Hepatic stellate cell (primary cell): ENCODE measurements at regions not wholly inside any gene's neighbourhood (a gene's known extent, or its start where the extent isn't known, plus 50 kb on each side); places are given as distances from the start of the nearest gene placed in this dataset.
"Not testable (repeated sequence)": the region's sequence is repeated elsewhere in the genome, so short reads cannot be mapped to it uniquely, and the experiment has no call there.

Source experiments
- DNase-seq: peaks from one replicate; pipeline ENCODE4 v3.0.0; 2011; ENCODE audit warnings: low spot score

GRCh38 chr9:94387338-94388010 lies 59.0 kb upstream of the NUTM2F start:
- not testable (repeated sequence) for DNase-seq

GRCh38 chr9:94388011-94388406 lies 59.6 kb upstream of the NUTM2F start:
- not testable (repeated sequence) for DNase-seq

- DNase-seq = not testable (repeated sequence)
These were observed 62.1 kb upstream of the NUTM2F start for GRCh38 chr9:94390425-94391098.

- not testable (repeated sequence) for DNase-seq
These were observed 64.7 kb upstream of the NUTM2F start for GRCh38 chr9:94392971-94393624.

GRCh38 chr9:94397766-94398379 lies 69.4 kb upstream of the NUTM2F start:
- not testable (repeated sequence) for DNase-seq

- not testable (repeated sequence) for DNase-seq
These were observed 72.0 kb upstream of the NUTM2F start for GRCh38 chr9:94400461-94400860.

- not testable (repeated sequence) for DNase-seq
These were observed 74.4 kb upstream of the NUTM2F start for GRCh38 chr9:94402795-94403194.

GRCh38 chr9:94403571-94403970 lies 75.1 kb upstream of the NUTM2F start:
- DNase-seq = not testable (repeated sequence)

GRCh38 chr9:94413665-94414064 lies 85.2 kb upstream of the NUTM2F start:
- not testable (repeated sequence) for DNase-seq

GRCh38 chr9:94415111-94415510 lies 86.7 kb upstream of the NUTM2F start:
- DNase-seq = not testable (repeated sequence)

- DNase-seq = not testable (repeated sequence)
These were observed 91.7 kb upstream of the NUTM2F start for GRCh38 chr9:94420098-94420497.

GRCh38 chr9:94421951-94422350 lies 93.5 kb upstream of the NUTM2F start:
- DNase-seq = not testable (repeated sequence)

GRCh38 chr9:94425312-94425711 lies 96.9 kb upstream of the NUTM2F start:
- not testable (repeated sequence) for DNase-seq

- not testable (repeated sequence) for DNase-seq
These were observed 108.7 kb upstream of the NUTM2F start for GRCh38 chr9:94437128-94437527.

GRCh38 chr9:94438336-94438735 lies 109.9 kb upstream of the NUTM2F start:
- not testable (repeated sequence) for DNase-seq

- DNase-seq = not testable (repeated sequence)
These were observed 112.7 kb upstream of the NUTM2F start for GRCh38 chr9:94441146-94441545.

GRCh38 chr9:94441796-94442195 lies 113.1 kb upstream of the PCAT7 start:
- DNase-seq = no peak

- DNase-seq = no peak
These were observed 111.7 kb upstream of the PCAT7 start for GRCh38 chr9:94443032-94443722.

GRCh38 chr9:94445863-94446262 lies 109.0 kb upstream of the PCAT7 start:
- DNase-seq = no peak

GRCh38 chr9:94449486-94449885 lies 105.4 kb upstream of the PCAT7 start:
- no peak for DNase-seq

- no peak for DNase-seq
These were observed 90.1 kb upstream of the PCAT7 start for GRCh38 chr9:94464790-94465189.

- not testable (repeated sequence) for DNase-seq
These were observed 82.8 kb upstream of the PCAT7 start for GRCh38 chr9:94472063-94472462.
